ENCODE measurements at regions not wholly inside any gene's neighbourhood (a gene's known extent, or its start where the extent isn't known, plus 50 kb on each side); places are given as distances from the start of the nearest gene placed in this dataset.
"Not testable (repeated sequence)": the region's sequence is repeated elsewhere in the genome, so short reads cannot be mapped to it uniquely, and the experiment has no call there.

DNA sequence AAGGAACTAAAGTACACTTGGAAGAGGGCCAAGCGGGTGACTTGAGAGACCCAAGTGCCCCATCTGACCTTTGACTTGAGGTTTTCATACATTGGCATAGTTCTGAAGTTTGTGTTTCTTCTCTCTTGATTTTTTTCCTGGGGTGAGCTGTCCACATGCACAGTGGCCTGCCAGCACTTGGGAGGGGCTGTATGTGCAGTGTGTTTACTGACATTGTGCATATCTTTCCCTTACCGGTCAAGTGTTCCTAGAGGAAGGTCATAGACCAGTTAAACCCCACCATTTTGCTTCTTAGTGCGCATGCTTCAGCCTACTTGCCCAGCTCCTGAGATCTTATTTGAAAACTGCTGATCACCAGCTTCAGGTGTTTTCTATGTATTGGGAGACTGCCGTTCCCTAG, 435.2 kb upstream of the KAZN start:
- TF ChIP-seq, protein P1, sequence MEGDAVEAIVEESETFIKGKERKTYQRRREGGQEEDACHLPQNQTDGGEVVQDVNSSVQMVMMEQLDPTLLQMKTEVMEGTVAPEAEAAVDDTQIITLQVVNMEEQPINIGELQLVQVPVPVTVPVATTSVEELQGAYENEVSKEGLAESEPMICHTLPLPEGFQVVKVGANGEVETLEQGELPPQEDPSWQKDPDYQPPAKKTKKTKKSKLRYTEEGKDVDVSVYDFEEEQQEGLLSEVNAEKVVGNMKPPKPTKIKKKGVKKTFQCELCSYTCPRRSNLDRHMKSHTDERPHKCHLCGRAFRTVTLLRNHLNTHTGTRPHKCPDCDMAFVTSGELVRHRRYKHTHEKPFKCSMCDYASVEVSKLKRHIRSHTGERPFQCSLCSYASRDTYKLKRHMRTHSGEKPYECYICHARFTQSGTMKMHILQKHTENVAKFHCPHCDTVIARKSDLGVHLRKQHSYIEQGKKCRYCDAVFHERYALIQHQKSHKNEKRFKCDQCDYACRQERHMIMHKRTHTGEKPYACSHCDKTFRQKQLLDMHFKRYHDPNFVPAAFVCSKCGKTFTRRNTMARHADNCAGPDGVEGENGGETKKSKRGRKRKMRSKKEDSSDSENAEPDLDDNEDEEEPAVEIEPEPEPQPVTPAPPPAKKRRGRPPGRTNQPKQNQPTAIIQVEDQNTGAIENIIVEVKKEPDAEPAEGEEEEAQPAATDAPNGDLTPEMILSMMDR (IDR thresholded peaks at IDR 0.05) = no peak
- Histone ChIP-seq H3K9me3 (no peaks in the 10 kb centered on the region), H3K27me3 (ENCODE audit: insufficient read depth in 3 of 3, low read length in 2 of 3) (no peaks in the 10 kb centered on the region), H3K27ac (no peak overlapping the region), H3K36me3 (ENCODE audit: insufficient read depth in 1 of 2, low read depth in 1 of 2) (no peaks in the 10 kb centered on the region), H3K4me1 (no peaks in the 10 kb centered on the region), H3K4me3 (no peak overlapping the region)
- ATAC-seq (no peak), DNase-seq (no peak)
- 91 to 93% (median 92%) methylated on average over 4 of the region's 4 CpGs for WGBS, 3 donors
- intact Hi-C loops (cut with DNase I) = no loop called here

DNA sequence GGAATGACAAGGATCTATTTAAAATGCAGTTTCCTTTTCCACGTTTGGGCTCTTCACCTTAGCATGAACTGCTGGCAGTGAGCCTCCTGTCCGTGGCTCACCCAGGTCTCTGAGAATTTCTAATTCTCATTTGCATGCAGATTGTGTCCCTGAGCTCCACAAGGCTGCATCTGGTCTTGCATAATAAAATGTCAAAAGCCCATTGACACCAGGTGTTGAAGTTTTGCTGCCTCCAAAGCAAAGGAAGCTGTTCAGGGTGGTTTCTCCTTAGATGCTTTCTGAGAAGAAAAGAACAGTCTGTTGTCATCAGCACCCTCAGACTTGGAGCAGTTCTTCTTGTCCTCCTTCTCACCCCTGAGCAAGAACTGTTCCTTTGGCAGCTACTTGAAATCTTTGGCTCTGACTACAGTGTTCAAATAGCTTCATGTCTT, 433.1 kb upstream of the KAZN start:
- Histone ChIP-seq H3K27ac (no peak overlapping the region), H3K4me1 (no peaks in the 10 kb centered on the region), H3K36me3 (ENCODE audit: insufficient read depth in 1 of 2, low read depth in 1 of 2) (no peaks in the 10 kb centered on the region), H3K27me3 (ENCODE audit: insufficient read depth in 3 of 3, low read length in 2 of 3) (no peaks in the 10 kb centered on the region), H3K4me3 (no peak overlapping the region), H3K9me3 (no peaks in the 10 kb centered on the region)
- 15 to 22% (median 18%) methylated on average over 2 of the region's 2 CpGs for WGBS, 3 donors
- intact Hi-C loops (cut with DNase I) = no loop called here
- ATAC-seq = peak in 1 of 4 donors; percentile 44
- TF ChIP-seq, protein P1 (IDR thresholded peaks at IDR 0.05) = no peak
- DNase-seq = no peak

DNA sequence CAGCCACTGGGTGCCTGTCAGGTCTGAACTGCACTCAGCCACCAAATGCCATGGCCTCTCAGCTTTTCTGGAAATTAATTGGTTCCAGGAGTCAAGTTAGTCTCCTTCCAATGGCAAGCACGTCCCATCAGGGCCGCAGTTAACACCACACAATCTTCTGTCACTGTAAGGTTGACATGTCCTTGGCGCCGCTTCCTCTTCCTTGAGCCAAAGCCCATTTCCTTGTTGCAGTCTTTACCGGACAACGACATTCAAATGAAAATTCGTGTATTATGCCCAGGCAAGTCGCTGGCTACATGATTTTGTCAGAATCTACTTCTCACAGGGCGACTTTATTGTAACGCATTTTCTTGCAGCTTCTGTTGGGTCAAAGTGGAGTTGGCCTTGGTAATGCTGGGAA, 430.6 kb upstream of the KAZN start:
- H3K36me3 ChIP-seq (ENCODE audit: insufficient read depth in 1 of 2, low read depth in 1 of 2) = no peaks in the 10 kb centered on the region
- H3K4me3 ChIP-seq = no peak overlapping the region
- H3K27me3 ChIP-seq (ENCODE audit: insufficient read depth in 3 of 3, low read length in 2 of 3) = no peaks in the 10 kb centered on the region
- TF ChIP-seq, protein P1 (IDR thresholded peaks at IDR 0.05) = no peak
- H3K4me1 ChIP-seq = no peaks in the 10 kb centered on the region
- ATAC-seq (no peak), DNase-seq (no peak)
- H3K27ac ChIP-seq = no peak overlapping the region
- intact Hi-C loops (cut with DNase I) = no loop called here
- peaks cover 5% of the 10 kb centered on the region for H3K9me3 ChIP-seq
- WGBS, 3 donors = 58 to 67% (median 63%) methylated on average over 10 of the region's 10 CpGs

DNA sequence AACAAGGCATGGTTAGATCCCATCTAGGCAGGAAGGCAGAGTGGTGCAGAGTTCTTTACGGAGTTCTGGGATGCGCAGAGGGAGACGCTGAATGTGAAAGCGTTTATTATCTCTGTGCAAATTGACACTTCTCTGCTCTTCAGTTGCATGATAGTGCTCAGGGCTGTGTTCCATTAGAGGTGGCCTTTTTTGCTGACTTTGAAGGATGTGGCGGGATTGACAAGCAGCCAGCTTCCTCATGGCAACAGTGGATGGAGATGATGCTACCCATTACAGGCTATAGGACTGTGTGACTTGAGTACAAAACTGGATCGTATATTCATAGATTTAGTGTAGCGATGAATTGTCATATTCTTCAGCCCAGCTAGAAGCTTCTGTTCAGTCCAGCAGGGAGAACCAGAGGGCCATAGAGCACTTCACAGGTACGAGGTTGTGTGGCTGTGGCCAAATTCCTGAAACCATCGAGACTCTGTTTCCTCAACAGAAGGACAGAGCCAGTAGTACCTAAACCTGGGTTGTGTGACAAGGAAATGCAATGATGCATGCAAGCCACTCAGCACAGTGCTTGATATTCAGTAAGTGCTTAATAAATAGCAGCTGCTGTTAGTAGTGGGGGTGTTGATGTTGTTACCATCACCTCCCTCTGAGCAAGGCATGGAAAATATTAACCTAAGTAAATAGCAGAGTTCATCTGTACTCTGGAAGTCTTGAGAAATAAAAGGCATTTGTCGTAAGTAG, 430.0 kb upstream of the KAZN start:
- TF ChIP-seq, protein P1 (IDR thresholded peaks at IDR 0.05) = no peak
- DNase-seq (no peak), ATAC-seq (no peak)
- 90 to 92% (median 92%) methylated on average over 10 of the region's 10 CpGs for WGBS, 3 donors
- Histone ChIP-seq H3K4me1 (no peaks in the 10 kb centered on the region), H3K27me3 (ENCODE audit: insufficient read depth in 3 of 3, low read length in 2 of 3) (no peaks in the 10 kb centered on the region), H3K36me3 (ENCODE audit: insufficient read depth in 1 of 2, low read depth in 1 of 2) (no peaks in the 10 kb centered on the region), H3K27ac (no peak overlapping the region), H3K4me3 (no peak overlapping the region), H3K9me3 (peaks cover 5% of the 10 kb centered on the region)
- intact Hi-C loops (cut with DNase I) = no loop called here

DNA sequence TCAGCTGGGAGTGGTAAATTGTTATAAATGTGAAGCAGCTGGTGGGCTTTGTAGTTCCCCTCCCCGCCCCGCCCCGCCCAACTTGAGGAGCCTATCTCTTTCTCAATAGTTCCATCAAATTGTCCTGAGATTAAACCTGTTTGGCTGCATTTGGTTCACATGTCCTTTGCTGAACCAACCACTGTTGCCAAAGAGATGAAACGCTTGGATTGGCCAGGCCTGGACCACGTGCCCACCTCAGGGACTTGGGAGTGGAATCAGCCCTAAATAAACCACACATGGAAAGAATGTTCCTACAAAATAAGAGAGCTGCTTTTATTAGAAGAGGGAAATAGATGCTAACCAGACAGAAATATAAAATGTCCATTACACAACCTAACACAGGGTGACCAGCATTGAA, 424.9 kb upstream of the KAZN start:
- TF ChIP-seq, protein P1 (IDR thresholded peaks at IDR 0.05) = no peak
- H3K4me3 ChIP-seq = no peak overlapping the region
- H3K27ac ChIP-seq = no peak overlapping the region
- WGBS, 3 donors = 44 to 76% (median 74%) methylated on average over 5 of the region's 5 CpGs
- intact Hi-C loops (cut with DNase I) = no loop called here
- no peaks in the 10 kb centered on the region for H3K36me3 ChIP-seq (ENCODE audit: insufficient read depth in 1 of 2, low read depth in 1 of 2)
- H3K9me3 ChIP-seq = peaks cover 5% of the 10 kb centered on the region
- DNase-seq = peak in 1 of 2 donors; percentile 70
- no peaks in the 10 kb centered on the region for H3K27me3 ChIP-seq (ENCODE audit: insufficient read depth in 3 of 3, low read length in 2 of 3)
- peak in 1 of 4 donors; percentile 55 for ATAC-seq
- H3K4me1 ChIP-seq = no peaks in the 10 kb centered on the region

DNA sequence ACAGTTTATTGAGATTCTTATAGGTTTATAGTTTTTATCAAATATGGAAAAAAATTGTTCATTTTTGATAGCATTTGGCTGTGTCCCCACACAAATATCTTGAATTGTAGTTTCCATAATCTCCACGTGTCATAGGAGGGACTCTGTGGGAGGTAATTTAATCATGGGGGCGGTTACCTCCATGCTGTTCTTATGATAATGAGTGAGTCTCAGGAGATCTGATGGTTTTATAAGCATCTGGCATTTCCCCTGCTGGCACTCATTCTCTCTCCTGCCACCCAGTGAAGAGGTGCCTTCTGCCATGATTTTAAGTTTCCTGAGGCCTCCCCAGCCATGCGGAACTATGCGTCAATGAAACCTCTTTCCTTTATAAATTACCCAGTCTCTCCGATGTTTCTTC, 420.6 kb upstream of the KAZN start:
- H3K9me3 ChIP-seq; DNase-seq; ATAC-seq; H3K4me1 ChIP-seq; H3K27me3 ChIP-seq (ENCODE audit: insufficient read depth in 3 of 3, low read length in 2 of 3); intact Hi-C loops (cut with DNase I); H3K4me3 ChIP-seq; H3K36me3 ChIP-seq (ENCODE audit: insufficient read depth in 1 of 2, low read depth in 1 of 2); H3K27ac ChIP-seq: not testable (repeated sequence)
- WGBS, 3 donors = 74 to 79% (median 79%) methylated on average over 5 of the region's 5 CpGs

Measured in psoas muscle (tissue), 7 donors.